KMS-11 (cell line): ENCODE measurements at regions not wholly inside any gene's neighbourhood (a gene's known extent, or its start where the extent isn't known, plus 50 kb on each side); places are given as distances from the start of the nearest gene placed in this dataset.

Source experiments
- H2AFZ ChIP-seq: fragments of 200-600 bp; sonication (generic); 2 replicates; pipeline ENCODE4 v1.6.1; 2016; ENCODE audit warnings: antibody characterized with exemption, mixed run types, low read depth
- H3K27ac ChIP-seq: fragments of 200-600 bp; sonication (generic); 2 replicates; pipeline ENCODE4 v1.6.1; 2016; ENCODE audit warnings: mild to moderate bottlenecking, mixed run types
- H3K27me3 ChIP-seq: fragments of 200-600 bp; sonication (generic); 2 replicates; pipeline ENCODE4 v1.6.1; 2017; ENCODE audit warnings: mild to moderate bottlenecking, low read depth, mixed run types, moderate library complexity; ENCODE audit not compliant: insufficient read depth
- H3K36me3 ChIP-seq: fragments of 200-600 bp; sonication (generic); 2 replicates; pipeline ENCODE4 v1.6.1; 2017; ENCODE audit warnings: mild to moderate bottlenecking, mixed run types; ENCODE audit not compliant: insufficient read depth
- H3K4me1 ChIP-seq: fragments of 200-600 bp; sonication (generic); 2 replicates; pipeline ENCODE4 v1.6.1; 2016; ENCODE audit warnings: mild to moderate bottlenecking, low read depth, mixed run types; ENCODE audit not compliant: poor library complexity, severe bottlenecking
- H3K4me2 ChIP-seq: fragments of 200-600 bp; sonication (generic); 2 replicates; pipeline ENCODE4 v1.7.0; 2016; ENCODE audit warnings: mild to moderate bottlenecking, mixed run types
- H3K4me3 ChIP-seq: fragments of 200-600 bp; sonication (generic); IDR thresholded peaks from 2 replicates; pipeline ENCODE4 v1.6.1; 2017; ENCODE audit warnings: low read depth, low read length, mixed read lengths; ENCODE audit not compliant: insufficient read depth
- H3K79me2 ChIP-seq: fragments of 200-600 bp; sonication (generic); 2 replicates; pipeline ENCODE4 v1.6.1; 2016; ENCODE audit warnings: low read depth, mixed run types; ENCODE audit not compliant: insufficient read depth
- H3K9ac ChIP-seq: fragments of 200-600 bp; sonication (generic); 2 replicates; pipeline ENCODE4 v1.6.1; 2016; ENCODE audit warnings: mild to moderate bottlenecking, mixed run types
- H4K20me1 ChIP-seq: fragments of 200-600 bp; sonication (generic); 2 replicates; pipeline ENCODE4 v1.6.1; 2016; ENCODE audit warnings: mild to moderate bottlenecking, mixed run types; ENCODE audit not compliant: insufficient read depth
- CTCF ChIP-seq: fragments of 200-600 bp; sonication (generic); conservative IDR thresholded peaks from 2 replicates; pipeline ENCODE4 v1.6.1; 2017; ENCODE audit warnings: low read depth, mild to moderate bottlenecking, antibody characterized with exemption, low read length, moderate library complexity, mixed read lengths

DNA sequence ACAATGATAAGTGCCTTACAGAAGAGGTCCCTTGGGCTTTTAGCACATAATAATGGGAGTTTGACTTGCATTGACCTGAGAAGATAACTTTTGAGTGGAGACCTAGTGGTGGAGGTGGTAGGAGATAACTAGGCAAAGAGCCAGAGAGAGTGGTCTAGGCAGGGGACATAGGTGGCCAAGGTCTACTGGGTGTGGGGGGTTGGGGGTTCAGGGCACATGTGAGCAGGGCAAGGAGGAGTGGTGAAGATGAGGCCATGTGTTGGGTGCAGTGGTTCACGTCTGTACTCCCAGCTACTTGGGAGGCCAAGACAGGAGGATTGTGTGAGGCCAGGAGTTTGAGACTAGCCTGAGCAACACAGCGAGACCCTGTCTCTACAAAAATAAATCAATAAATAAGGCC is 74.3 kb upstream of the CTNNBL1 start:
- Histone ChIP-seq H3K36me3 (no peaks in the 10 kb centered on the region), H3K79me2 (no peaks in the 10 kb centered on the region), H3K27ac (no peak overlapping the region), H3K4me1 (no peaks in the 10 kb centered on the region), H2AFZ (no peak overlapping the region), H3K9ac (no peak overlapping the region), H3K27me3 (no peaks in the 10 kb centered on the region), H4K20me1 (no peaks in the 10 kb centered on the region), H3K4me2 (no peak overlapping the region), H3K4me3 (no peak overlapping the region)
- TF ChIP-seq CTCF: no peak

GRCh38 chr20:37616110-37616425 is 77.8 kb upstream of the CTNNBL1 start:
- no peak overlapping the region for H3K9ac ChIP-seq
- H3K79me2 ChIP-seq: no peaks in the 10 kb centered on the region
- H3K4me2 ChIP-seq: no peak overlapping the region
- peak; percentile 38 for TF ChIP-seq CTCF
- no peaks in the 10 kb centered on the region for H4K20me1 ChIP-seq
- H3K27ac ChIP-seq: no peak overlapping the region
- no peaks in the 10 kb centered on the region for H3K36me3 ChIP-seq
- no peaks in the 10 kb centered on the region for H3K27me3 ChIP-seq
- no peak overlapping the region for H3K4me3 ChIP-seq
- no peak overlapping the region for H2AFZ ChIP-seq
- H3K4me1 ChIP-seq: no peaks in the 10 kb centered on the region

GRCh38 chr20:37615340-37616109 is 78.3 kb upstream of the CTNNBL1 start:
- H3K9ac ChIP-seq: no peak overlapping the region
- no peak overlapping the region for H3K4me3 ChIP-seq
- no peaks in the 10 kb centered on the region for H3K36me3 ChIP-seq
- no peak overlapping the region for H2AFZ ChIP-seq
- TF ChIP-seq CTCF: peak; percentile 91
- no peaks in the 10 kb centered on the region for H3K27me3 ChIP-seq
- no peaks in the 10 kb centered on the region for H4K20me1 ChIP-seq
- no peaks in the 10 kb centered on the region for H3K79me2 ChIP-seq
- no peak overlapping the region for H3K4me2 ChIP-seq
- H3K4me1 ChIP-seq: no peaks in the 10 kb centered on the region
- no peak overlapping the region for H3K27ac ChIP-seq

DNA sequence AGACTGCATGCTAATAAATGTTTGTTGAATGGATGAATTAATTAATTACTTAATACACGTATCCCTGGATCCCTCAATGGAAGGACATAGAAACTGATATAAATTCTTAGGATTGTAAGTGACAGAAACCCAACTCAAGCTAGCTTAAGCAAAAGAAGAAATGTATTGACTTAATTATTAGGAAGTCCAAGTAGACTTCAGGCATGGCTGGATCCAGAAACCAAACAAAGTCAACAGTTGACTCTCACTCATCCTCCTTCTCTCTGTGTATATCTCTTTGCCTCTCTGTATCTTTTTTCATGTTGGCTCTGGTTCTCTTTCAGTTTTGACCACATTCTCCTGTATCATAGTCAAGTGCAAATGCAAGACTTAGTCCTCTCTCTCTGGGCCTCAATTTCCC is 82.0 kb upstream of the CTNNBL1 start:
- Histone ChIP-seq H3K4me2 (no peak overlapping the region), H3K9ac (no peak overlapping the region), H3K79me2 (no peaks in the 10 kb centered on the region), H3K36me3 (no peaks in the 10 kb centered on the region), H3K27ac (no peak overlapping the region), H2AFZ (no peak overlapping the region), H3K4me1 (no peaks in the 10 kb centered on the region), H4K20me1 (no peaks in the 10 kb centered on the region), H3K4me3 (no peak overlapping the region), H3K27me3 (no peaks in the 10 kb centered on the region)
- no peak for TF ChIP-seq CTCF
